Glutamatergic neuron (in vitro differentiated cells): ENCODE measurements at regions not wholly inside any gene's neighbourhood (a gene's known extent, or its start where the extent isn't known, plus 50 kb on each side); places are given as distances from the start of the nearest gene placed in this dataset.

Source experiments
- DNase-seq: peaks from one replicate; pipeline ENCODE4 v3.0.0; 2022
- H3K27ac Mint-ChIP-seq: one replicate; pipeline ENCODE4 v1.8.0; 2020; ENCODE audit warnings: mild to moderate bottlenecking, mixed read lengths, inconsistent platforms; ENCODE audit not compliant: unreplicated experiment
- H3K27me3 Mint-ChIP-seq: one replicate; pipeline ENCODE4 v1.8.0; 2020; ENCODE audit warnings: mild to moderate bottlenecking, moderate library complexity, mixed read lengths, inconsistent platforms; ENCODE audit not compliant: unreplicated experiment
- H3K36me3 Mint-ChIP-seq: one replicate; pipeline ENCODE4 v1.8.0; 2020; ENCODE audit warnings: mild to moderate bottlenecking, mixed read lengths, inconsistent platforms; ENCODE audit not compliant: unreplicated experiment
- H3K4me1 Mint-ChIP-seq: one replicate; pipeline ENCODE4 v1.8.0; 2020; ENCODE audit warnings: mild to moderate bottlenecking, low read depth, mixed read lengths, inconsistent platforms; ENCODE audit not compliant: unreplicated experiment
- H3K4me3 Mint-ChIP-seq: one replicate; pipeline ENCODE4 v1.8.0; 2020; ENCODE audit warnings: mild to moderate bottlenecking, mixed read lengths, inconsistent platforms; ENCODE audit not compliant: unreplicated experiment
- H3K9me3 Mint-ChIP-seq: one replicate; pipeline ENCODE4 v1.8.0; 2020; ENCODE audit warnings: mild to moderate bottlenecking, moderate library complexity, mixed read lengths, inconsistent platforms; ENCODE audit not compliant: unreplicated experiment
- CTCF ChIP-seq: fragments of 200-600 bp; sonication (generic); IDR thresholded peaks from one replicate; pipeline ENCODE4 v1.5.0; 2021; ENCODE audit not compliant: partially characterized antibody, unreplicated experiment

GRCh38 chr7:135842446-135843179 lies 94.0 kb upstream of the FAM180A start:
- Mint-ChIP-seq H3K4me3 (no peak overlapping the region), H3K27me3 (no peaks in the 10 kb centered on the region), H3K27ac (no peak overlapping the region), H3K9me3 (no peaks in the 10 kb centered on the region), H3K36me3 (no peaks in the 10 kb centered on the region), H3K4me1 (peaks cover 3% of the 10 kb centered on the region)
- DNase-seq = no peak
- TF ChIP-seq CTCF = no peak

- no peaks in the 10 kb centered on the region for H3K27me3 Mint-ChIP-seq
- no peak for TF ChIP-seq CTCF
- H3K9me3 Mint-ChIP-seq = no peaks in the 10 kb centered on the region
- H3K36me3 Mint-ChIP-seq = no peaks in the 10 kb centered on the region
- H3K4me3 Mint-ChIP-seq = no peak overlapping the region
- DNase-seq = no peak
- H3K27ac Mint-ChIP-seq = no peak overlapping the region
- peaks cover 3% of the 10 kb centered on the region for H3K4me1 Mint-ChIP-seq
These were observed 92.0 kb upstream of the FAM180A start for GRCh38 chr7:135840591-135840990.

- TF ChIP-seq CTCF = no peak
- H3K27ac Mint-ChIP-seq = no peak overlapping the region
- H3K4me1 Mint-ChIP-seq = peaks cover 16% of the 10 kb centered on the region
- H3K9me3 Mint-ChIP-seq = no peaks in the 10 kb centered on the region
- H3K27me3 Mint-ChIP-seq = no peaks in the 10 kb centered on the region
- H3K36me3 Mint-ChIP-seq = no peaks in the 10 kb centered on the region
- H3K4me3 Mint-ChIP-seq = no peak overlapping the region
- no peak for DNase-seq
These were observed 89.1 kb upstream of the FAM180A start for GRCh38 chr7:135837675-135838074.

- peak overlapping the region; percentile 18 for H3K27ac Mint-ChIP-seq
- peaks cover 30% of the 10 kb centered on the region for H3K4me1 Mint-ChIP-seq
- H3K9me3 Mint-ChIP-seq = peaks cover 4% of the 10 kb centered on the region
These were observed 85.7 kb upstream of the FAM180A start for GRCh38 chr7:135834266-135834665.

More at GRCh38 chr7:135834266-135834665, 85.7 kb upstream of the FAM180A start:
- no peak for TF ChIP-seq CTCF
- Mint-ChIP-seq H3K4me3 (no peak overlapping the region), H3K27me3 (no peaks in the 10 kb centered on the region), H3K36me3 (peaks cover 5% of the 10 kb centered on the region)
- no peak for DNase-seq
